CD4-positive, alpha-beta T cell treated with Interleukin-4 for 4 hours (primary cell): ENCODE measurements at regions not wholly inside any gene's neighbourhood (a gene's known extent, or its start where the extent isn't known, plus 50 kb on each side); places are given as distances from the start of the nearest gene placed in this dataset.

Source experiments
- DNase-seq: peaks from one replicate; pipeline ENCODE4 v3.0.0-alpha.2; 2020

DNA sequence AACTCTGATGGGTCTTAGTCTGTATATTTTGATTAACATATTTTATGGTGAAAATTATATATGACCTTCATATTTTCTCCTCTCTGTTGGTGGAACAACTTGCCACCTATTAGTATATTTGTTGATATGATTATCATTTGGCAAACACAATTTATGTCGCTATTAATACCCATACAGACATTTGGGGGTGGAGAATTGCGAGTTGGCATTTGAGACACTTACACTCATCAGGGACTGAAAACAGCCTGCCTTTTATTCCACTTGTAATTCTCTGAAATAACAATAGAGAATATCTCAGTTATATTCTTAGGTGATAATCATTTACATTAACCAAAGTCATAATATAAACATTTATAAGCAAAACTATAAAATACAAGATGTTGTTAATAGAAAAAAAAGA lies 100.5 kb upstream of the RGS18 start:
- no peak for DNase-seq

- no peak for DNase-seq
Measured at GRCh38 chr1:192059407-192059806, 98.9 kb upstream of the RGS18 start.

- no peak for DNase-seq
Measured at GRCh38 chr1:192061556-192061955, 96.7 kb upstream of the RGS18 start.

- DNase-seq = no peak
Measured at GRCh38 chr1:192065087-192065486, 93.2 kb upstream of the RGS18 start.

- DNase-seq = no peak
Measured at GRCh38 chr1:192066202-192066601, 92.1 kb upstream of the RGS18 start.

- no peak for DNase-seq
Measured at GRCh38 chr1:192067360-192067759, 90.9 kb upstream of the RGS18 start.

DNA sequence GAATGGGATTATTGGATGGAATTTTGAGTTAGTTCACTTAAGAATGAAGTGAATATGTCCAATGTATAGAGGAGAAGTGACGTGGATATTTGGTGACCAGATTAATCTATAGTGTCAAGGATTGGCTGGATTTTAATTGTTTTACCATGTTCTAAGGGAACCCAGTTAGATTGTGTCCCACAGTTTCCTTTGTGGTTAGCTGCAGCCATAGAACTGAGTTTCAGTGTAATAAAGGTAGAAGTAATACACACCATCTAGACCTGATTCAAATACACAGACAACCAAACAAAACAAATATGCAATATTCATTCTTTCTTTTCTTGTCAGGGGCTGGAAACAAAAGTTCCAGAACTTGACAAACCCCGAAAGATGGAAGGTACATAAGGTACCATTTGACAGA lies 88.0 kb upstream of the RGS18 start:
- no peak for DNase-seq

- no peak for DNase-seq
Measured at GRCh38 chr1:192080684-192081083, 77.6 kb upstream of the RGS18 start.

- DNase-seq = no peak
Measured at GRCh38 chr1:192081359-192081758, 76.9 kb upstream of the RGS18 start.

DNA sequence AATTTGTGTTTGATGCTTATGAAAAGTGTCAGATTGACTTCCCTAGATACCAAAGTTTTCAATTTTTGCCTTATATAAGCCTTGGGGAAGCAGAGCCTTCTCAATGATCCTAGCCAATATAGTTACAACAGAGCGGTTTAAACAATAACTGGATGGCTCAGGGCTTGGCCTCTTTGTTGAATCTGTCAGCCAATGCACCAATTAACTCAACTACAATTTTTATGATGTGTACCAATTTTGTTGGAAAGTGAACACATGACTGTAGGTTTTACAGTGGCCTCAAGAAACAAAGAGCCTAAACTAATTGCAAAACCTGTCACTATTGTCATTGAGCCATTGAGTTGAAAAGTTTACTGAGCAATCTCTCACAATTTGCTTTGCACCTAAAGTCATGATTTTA lies 71.6 kb upstream of the RGS18 start:
- DNase-seq = no peak

DNA sequence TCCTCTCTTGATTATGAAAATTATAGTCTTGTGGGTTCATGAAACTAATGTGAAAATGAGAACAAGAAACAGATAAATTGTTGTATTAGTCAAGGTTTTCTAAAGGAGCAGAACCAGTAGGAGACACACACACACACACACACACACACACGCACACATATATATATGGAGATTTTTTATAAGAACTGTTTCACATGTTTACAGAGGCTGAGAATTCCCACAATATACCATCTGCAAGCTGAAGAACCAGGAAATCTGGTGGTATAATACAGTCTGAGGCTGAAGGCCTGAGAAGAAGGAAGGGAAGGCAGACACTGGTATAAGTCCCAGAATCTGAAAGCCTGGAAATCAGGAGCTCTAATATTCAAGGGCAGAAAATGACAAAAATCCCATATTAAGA lies 70.9 kb upstream of the RGS18 start:
- DNase-seq = no peak

DNA sequence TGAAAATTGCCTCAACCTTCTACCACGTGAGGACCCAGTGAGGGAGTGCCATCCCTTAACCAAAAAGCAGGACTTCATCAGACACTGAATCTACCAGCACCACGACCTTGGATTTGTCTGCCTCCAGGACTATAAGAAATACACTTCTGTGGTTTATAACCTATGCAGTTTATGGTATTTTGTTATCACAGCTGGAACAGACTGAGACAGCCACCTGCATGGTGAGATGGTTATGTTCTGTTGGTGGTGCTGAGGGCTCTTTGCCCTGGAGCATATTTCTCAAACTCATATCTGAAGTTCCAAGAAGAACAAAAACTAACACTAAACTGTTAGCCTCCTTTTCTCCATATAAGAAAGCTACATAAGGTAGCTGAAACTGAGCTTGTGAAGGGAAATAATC lies 69.8 kb upstream of the RGS18 start:
- DNase-seq = no peak

GRCh38 chr1:192098001-192098400 lies 60.3 kb upstream of the RGS18 start:
- DNase-seq = no peak

DNA sequence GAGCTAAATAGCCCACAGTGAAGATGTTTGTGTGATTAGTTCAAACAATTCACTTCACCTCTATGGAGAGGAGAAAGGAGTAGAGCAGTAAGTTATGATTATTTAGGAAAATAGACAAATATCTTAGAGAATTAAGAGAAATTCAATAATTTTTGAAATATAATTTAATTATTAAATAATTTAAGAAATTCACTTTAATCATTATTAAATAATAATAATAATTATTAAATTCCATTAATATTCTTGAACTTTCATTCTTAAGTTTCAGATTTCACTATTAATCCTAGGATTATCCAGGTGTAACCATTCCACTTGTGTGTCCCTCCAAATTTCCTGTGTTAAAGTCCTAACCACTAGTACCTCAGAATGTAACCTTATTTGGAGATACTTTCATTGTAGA lies 58.9 kb upstream of the RGS18 start:
- DNase-seq = no peak

- DNase-seq = no peak
Measured at GRCh38 chr1:192100686-192101468, 57.4 kb upstream of the RGS18 start.

GRCh38 chr1:192104128-192104527 lies 54.1 kb upstream of the RGS18 start:
- DNase-seq = no peak

GRCh38 chr1:192104852-192105251 lies 53.4 kb upstream of the RGS18 start:
- DNase-seq = no peak

DNA sequence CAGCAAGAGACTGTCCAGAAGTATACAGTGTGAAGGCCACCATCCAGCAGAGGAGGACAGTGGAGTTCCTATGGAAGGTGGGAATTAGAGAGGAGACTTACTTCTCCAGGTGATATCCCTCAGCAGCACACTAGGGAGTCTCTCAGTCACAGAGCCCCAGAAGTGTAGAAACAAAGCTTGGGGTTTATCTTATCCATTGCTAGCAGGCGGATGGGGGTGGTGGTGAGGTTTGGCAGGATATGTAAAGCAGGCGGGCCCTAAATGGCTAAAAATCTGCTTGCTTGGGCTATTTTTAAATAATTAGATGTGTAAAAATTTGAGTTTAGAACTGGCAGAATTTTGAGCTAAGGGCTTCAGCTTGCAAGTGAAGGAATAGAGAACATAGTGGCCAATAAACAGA lies 50.1 kb upstream of the RGS18 start:
- DNase-seq = no peak
